MCF 10A (cell line): ENCODE measurements at regions not wholly inside any gene's neighbourhood (a gene's known extent, or its start where the extent isn't known, plus 50 kb on each side); places are given as distances from the start of the nearest gene placed in this dataset.

Source experiments
- BruUV-seq: library from RNA; stranded (reverse); fragments of 400-500 nt; replicated peaks from 2 replicates; lab custom pipeline; 2021; lab: Mats Ljungman, UMichigan
- CTCF ChIA-PET: fragments of 300-600 bp; sonication (Branson Sonifier 250); formaldehyde crosslinking; extraction: SDS; loops from one replicate; lab custom pipeline; 2021; ENCODE audit warnings: antibody characterized with exemption, inconsistent platforms; lab: Yijun Ruan, JAX
- POLR2A ChIA-PET: fragments of 300-600, 350-650 bp; sonication (Branson Sonifier 250); formaldehyde crosslinking; extraction: SDS; loops from one replicate; lab custom pipeline; 2020; ENCODE audit warnings: antibody characterized with exemption, inconsistent platforms; lab: Yijun Ruan, JAX
- DNase-seq: peaks from one replicate; pipeline ENCODE4 v3.0.0-alpha.2; 2018; ENCODE audit not compliant: unreplicated experiment
- H3K27ac Mint-ChIP-seq: one replicate; pipeline ENCODE4 v1.8.0; 2022; ENCODE audit warnings: mild to moderate bottlenecking, low read depth, mixed read lengths; ENCODE audit not compliant: unreplicated experiment
- H3K27me3 Mint-ChIP-seq: one replicate; pipeline ENCODE4 v1.8.0; 2022; ENCODE audit warnings: mixed read lengths; ENCODE audit not compliant: insufficient read depth, unreplicated experiment
- H3K36me3 Mint-ChIP-seq: one replicate; pipeline ENCODE4 v1.8.0; 2022; ENCODE audit warnings: mild to moderate bottlenecking, moderate library complexity, mixed read lengths; ENCODE audit not compliant: insufficient read depth, unreplicated experiment
- H3K4me1 Mint-ChIP-seq: one replicate; pipeline ENCODE4 v1.8.0; 2022; ENCODE audit warnings: mixed read lengths; ENCODE audit not compliant: insufficient read depth, unreplicated experiment
- H3K4me3 Mint-ChIP-seq: one replicate; pipeline ENCODE4 v1.8.0; 2022; ENCODE audit warnings: mild to moderate bottlenecking, moderate library complexity, mixed read lengths; ENCODE audit not compliant: unreplicated experiment
- H3K9me3 Mint-ChIP-seq: one replicate; pipeline ENCODE4 v1.8.0; 2022; ENCODE audit warnings: mixed read lengths; ENCODE audit not compliant: unreplicated experiment
- CTCF ChIP-seq: fragments of 200-600 bp; IDR thresholded peaks from one replicate; pipeline ENCODE4 v1.8.0; 2022; ENCODE audit warnings: antibody characterized with exemption, mild to moderate bottlenecking; ENCODE audit not compliant: unreplicated experiment
- intact Hi-C: fragments of 100-400 bp; cut with micrococcal nuclease; formaldehyde crosslinking; loops from 2 replicates; pipeline ENCODE4 v1.14.1; 2022

GRCh38 chr3:153958635-153959595 lies 162.3 kb upstream of the ARHGEF26 start:
- Mint-ChIP-seq H3K4me1 (no peaks in the 10 kb centered on the region), H3K27ac (no peak overlapping the region), H3K9me3 (no peaks in the 10 kb centered on the region), H3K27me3 (no peaks in the 10 kb centered on the region), H3K4me3 (no peak overlapping the region), H3K36me3 (no peaks in the 10 kb centered on the region)
- intact Hi-C loops = no loop called here
- CTCF ChIA-PET = interaction anchor here (0.7 to 2.6 kb wide), 6 partner anchors 10 to 189 kb away, joined by 3 to 14 read pairs (median 4); no protein-coding TSS in a partner anchor
- no peak for TF ChIP-seq CTCF
- no TSS peak for BruUV-seq
- no peak for DNase-seq
- POLR2A ChIA-PET = no interaction called here

GRCh38 chr3:153960458-153961074 lies 160.6 kb upstream of the ARHGEF26 start:
- intact Hi-C loops = no loop called here
- no peak for DNase-seq
- POLR2A ChIA-PET = no interaction called here
- no peaks in the 10 kb centered on the region for H3K4me1 Mint-ChIP-seq
- BruUV-seq = no TSS peak
- H3K27me3 Mint-ChIP-seq = no peaks in the 10 kb centered on the region
- no peaks in the 10 kb centered on the region for H3K36me3 Mint-ChIP-seq
- H3K4me3 Mint-ChIP-seq = no peak overlapping the region
- H3K27ac Mint-ChIP-seq = no peak overlapping the region
- H3K9me3 Mint-ChIP-seq = no peaks in the 10 kb centered on the region
- CTCF ChIA-PET = interaction anchor here (0.6 to 2.6 kb wide), 2 partner anchors 10 to 961 kb away, joined by 4 to 14 read pairs; no protein-coding TSS in a partner anchor
- TF ChIP-seq CTCF = no peak

GRCh38 chr3:153961494-153961893 lies 159.7 kb upstream of the ARHGEF26 start:
- ChIA-PET CTCF (interaction anchor here (0.6 to 2.6 kb wide), 3 partner anchors 9 to 962 kb away, joined by 4 to 14 read pairs (median 4); no protein-coding TSS in a partner anchor), POLR2A (interaction anchor here (0.6 kb wide), 1 partner anchor 9 kb away, joined by 3 read pairs; no protein-coding TSS in a partner anchor)
- Mint-ChIP-seq H3K4me3 (no peak overlapping the region), H3K27me3 (no peaks in the 10 kb centered on the region), H3K9me3 (no peaks in the 10 kb centered on the region), H3K36me3 (no peaks in the 10 kb centered on the region), H3K4me1 (no peaks in the 10 kb centered on the region), H3K27ac (no peak overlapping the region)
- intact Hi-C loops = no loop called here
- TF ChIP-seq CTCF = no peak
- no TSS peak for BruUV-seq
- no peak for DNase-seq

- no peak for TF ChIP-seq CTCF
- Mint-ChIP-seq H3K27ac (no peak overlapping the region), H3K4me1 (no peaks in the 10 kb centered on the region), H3K9me3 (peaks cover 6% of the 10 kb centered on the region), H3K36me3 (no peaks in the 10 kb centered on the region), H3K27me3 (no peaks in the 10 kb centered on the region), H3K4me3 (no peak overlapping the region)
- ChIA-PET POLR2A (no interaction called here), CTCF (interaction anchor here (1.2 kb wide), 1 partner anchor 195 kb away, joined by 4 read pairs; no protein-coding TSS in a partner anchor)
- no TSS peak for BruUV-seq
- no peak for DNase-seq
- intact Hi-C loops = no loop called here
Measured at GRCh38 chr3:153963012-153963411, 158.2 kb upstream of the ARHGEF26 start.
